GM23248 (cell line): ENCODE measurements at regions not wholly inside any gene's neighbourhood (a gene's known extent, or its start where the extent isn't known, plus 50 kb on each side); places are given as distances from the start of the nearest gene placed in this dataset.

Experiments
- EZH2 ChIP-seq: fragments of 200-600 bp; sonication (generic); IDR thresholded peaks from 2 replicates; pipeline ENCODE4 v1.6.1; 2018; ENCODE audit warnings: antibody characterized with exemption, mild to moderate bottlenecking; ENCODE audit not compliant: insufficient read depth, poor library complexity, severe bottlenecking
- EZH2phosphoT487 ChIP-seq: fragments of 200-600 bp; sonication (generic); IDR thresholded peaks from 2 replicates; pipeline ENCODE4 v1.6.1; 2018; ENCODE audit warnings: antibody characterized with exemption, moderate library complexity, mild to moderate bottlenecking, low read depth; ENCODE audit not compliant: insufficient read depth

DNA sequence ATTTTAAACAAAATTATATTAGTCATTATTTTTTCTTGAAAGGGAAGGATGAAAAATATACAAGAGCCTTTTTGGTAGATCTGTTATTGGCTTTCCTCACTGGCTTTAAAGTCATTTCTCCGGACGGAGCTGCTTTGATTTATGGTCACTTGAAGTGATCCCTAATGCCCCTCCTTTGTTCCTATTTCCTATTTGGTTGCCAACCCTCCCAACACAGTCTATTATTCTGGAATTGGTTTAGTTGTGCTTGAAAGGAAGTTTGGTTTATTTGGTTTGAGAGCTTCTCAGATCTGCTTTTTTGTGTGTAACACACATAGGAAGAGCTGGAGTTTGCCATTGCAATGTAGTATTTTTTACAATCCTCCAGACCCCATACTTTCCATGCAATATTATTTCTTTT is 347.9 kb downstream of the RFPL4B start:
- TF ChIP-seq EZH2 (no peak), EZH2phosphoT487 (no peak)
